Anterior cingulate cortex (tissue), 58 donors: ENCODE measurements at regions not wholly inside any gene's neighbourhood (a gene's known extent, or its start where the extent isn't known, plus 50 kb on each side); places are given as distances from the start of the nearest gene placed in this dataset.
"Not testable (repeated sequence)": the region's sequence is repeated elsewhere in the genome, so short reads cannot be mapped to it uniquely, and the experiment has no call there.

Source experiments
- DNase-seq, 58 donors: peaks; one replicate each; lab custom pipeline; 2025; lab: John Stamatoyannopoulos, UW

- DNase-seq, result no peak
Observed at GRCh38 chr6:135644394-135644793, 146.9 kb upstream of the AHI1 start.

GRCh38 chr6:135647521-135647920 lies 150.0 kb upstream of the AHI1 start:
- no peak for DNase-seq

- DNase-seq, result no peak
Observed at GRCh38 chr6:135651964-135652755, 154.6 kb upstream of the AHI1 start.

GRCh38 chr6:135655055-135655454 lies 157.5 kb upstream of the AHI1 start:
- no peak for DNase-seq

- DNase-seq, result no peak
Observed at GRCh38 chr6:135657207-135657606, 159.7 kb upstream of the AHI1 start.

- no peak for DNase-seq
Observed at GRCh38 chr6:135658481-135658880, 160.9 kb upstream of the AHI1 start.

- DNase-seq, result no peak
Observed at GRCh38 chr6:135658916-135659315, 161.4 kb upstream of the AHI1 start.

GRCh38 chr6:135664527-135664926 lies 167.0 kb upstream of the AHI1 start:
- no peak for DNase-seq

GRCh38 chr6:135665935-135666334 lies 168.4 kb upstream of the AHI1 start:
- no peak for DNase-seq

GRCh38 chr6:135667691-135668455 lies 170.3 kb upstream of the AHI1 start:
- peak in 5 of 58 donors; percentile 1 to 9 (median 5) for DNase-seq

- no peak for DNase-seq
Observed at GRCh38 chr6:135672256-135672655, 174.7 kb upstream of the AHI1 start.

- DNase-seq, result no peak
Observed at GRCh38 chr6:135673501-135674309, 176.2 kb upstream of the AHI1 start.

GRCh38 chr6:135675026-135675425 lies 176.5 kb upstream of the PDE7B start:
- no peak for DNase-seq

- DNase-seq, result no peak
Observed at GRCh38 chr6:135675862-135676261, 175.6 kb upstream of the PDE7B start.

GRCh38 chr6:135680964-135681913 lies 170.3 kb upstream of the PDE7B start:
- DNase-seq, result peak in 1 of 58 donors; percentile 5

- DNase-seq, result no peak
Observed at GRCh38 chr6:135686784-135687301, 164.7 kb upstream of the PDE7B start.

GRCh38 chr6:135688476-135688875 lies 163.0 kb upstream of the PDE7B start:
- DNase-seq, result not testable (repeated sequence)

- DNase-seq, result no peak
Observed at GRCh38 chr6:135692426-135692825, 159.1 kb upstream of the PDE7B start.

GRCh38 chr6:135693811-135694370 lies 157.6 kb upstream of the PDE7B start:
- no peak for DNase-seq
